Calu3 (cell line): ENCODE measurements at regions not wholly inside any gene's neighbourhood (a gene's known extent, or its start where the extent isn't known, plus 50 kb on each side); places are given as distances from the start of the nearest gene placed in this dataset.

Experiments used
- BruUV-seq: library from RNA; stranded (reverse); fragments of 400-500 nt; replicated peaks from 2 replicates; lab custom pipeline; 2021; lab: Mats Ljungman, UMichigan
- CTCF ChIA-PET: fragments of 300-600 bp; sonication (Branson Sonifier 250); formaldehyde crosslinking; loops from one replicate; lab custom pipeline; 2022; ENCODE audit warnings: antibody characterized with exemption; lab: Charles Lee
- DNase-seq: peaks from one replicate; pipeline ENCODE4 v3.0.0; 2022
- H3K27ac Mint-ChIP-seq: one replicate; pipeline ENCODE4 v1.8.0; 2022; ENCODE audit warnings: mixed read lengths; ENCODE audit not compliant: unreplicated experiment
- H3K27me3 Mint-ChIP-seq: one replicate; pipeline ENCODE4 v1.8.0; 2022; ENCODE audit warnings: mixed read lengths; ENCODE audit not compliant: unreplicated experiment
- H3K36me3 Mint-ChIP-seq: one replicate; pipeline ENCODE4 v1.8.0; 2022; ENCODE audit warnings: mild to moderate bottlenecking, moderate library complexity, mixed read lengths; ENCODE audit not compliant: insufficient read depth, unreplicated experiment
- H3K4me1 Mint-ChIP-seq: one replicate; pipeline ENCODE4 v1.8.0; 2022; ENCODE audit warnings: mild to moderate bottlenecking, low read depth, mixed read lengths; ENCODE audit not compliant: unreplicated experiment
- H3K4me3 Mint-ChIP-seq: one replicate; pipeline ENCODE4 v1.8.0; 2022; ENCODE audit warnings: mild to moderate bottlenecking, low read depth, moderate library complexity, mixed read lengths; ENCODE audit not compliant: unreplicated experiment
- H3K9me3 Mint-ChIP-seq: one replicate; pipeline ENCODE4 v1.8.0; 2022; ENCODE audit warnings: low read depth, mixed read lengths; ENCODE audit not compliant: unreplicated experiment
- intact Hi-C: fragments of 100-400 bp; cut with micrococcal nuclease; formaldehyde crosslinking; loops from one replicate; pipeline ENCODE4 v1.10.0; 2022; ENCODE audit not compliant: unreplicated experiment
- TF ChIP-seq, protein P1 (sequence below): fragments of 200-600 bp; IDR thresholded peaks from one replicate; pipeline ENCODE4 v1.8.0; 2022; ENCODE audit warnings: antibody characterized with exemption; ENCODE audit not compliant: unreplicated experiment

- no peak overlapping the region for H3K27ac Mint-ChIP-seq
- TF ChIP-seq, protein P1, sequence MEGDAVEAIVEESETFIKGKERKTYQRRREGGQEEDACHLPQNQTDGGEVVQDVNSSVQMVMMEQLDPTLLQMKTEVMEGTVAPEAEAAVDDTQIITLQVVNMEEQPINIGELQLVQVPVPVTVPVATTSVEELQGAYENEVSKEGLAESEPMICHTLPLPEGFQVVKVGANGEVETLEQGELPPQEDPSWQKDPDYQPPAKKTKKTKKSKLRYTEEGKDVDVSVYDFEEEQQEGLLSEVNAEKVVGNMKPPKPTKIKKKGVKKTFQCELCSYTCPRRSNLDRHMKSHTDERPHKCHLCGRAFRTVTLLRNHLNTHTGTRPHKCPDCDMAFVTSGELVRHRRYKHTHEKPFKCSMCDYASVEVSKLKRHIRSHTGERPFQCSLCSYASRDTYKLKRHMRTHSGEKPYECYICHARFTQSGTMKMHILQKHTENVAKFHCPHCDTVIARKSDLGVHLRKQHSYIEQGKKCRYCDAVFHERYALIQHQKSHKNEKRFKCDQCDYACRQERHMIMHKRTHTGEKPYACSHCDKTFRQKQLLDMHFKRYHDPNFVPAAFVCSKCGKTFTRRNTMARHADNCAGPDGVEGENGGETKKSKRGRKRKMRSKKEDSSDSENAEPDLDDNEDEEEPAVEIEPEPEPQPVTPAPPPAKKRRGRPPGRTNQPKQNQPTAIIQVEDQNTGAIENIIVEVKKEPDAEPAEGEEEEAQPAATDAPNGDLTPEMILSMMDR, result no peak
- H3K36me3 Mint-ChIP-seq, result no peaks in the 10 kb centered on the region
- DNase-seq, result no peak
- peaks cover 2% of the 10 kb centered on the region for H3K9me3 Mint-ChIP-seq
- intact Hi-C loops, result no loop called here
- CTCF ChIA-PET, result no interaction called here
- no TSS peak for BruUV-seq
- H3K4me1 Mint-ChIP-seq, result no peaks in the 10 kb centered on the region
- H3K27me3 Mint-ChIP-seq, result peaks cover 47% of the 10 kb centered on the region
- H3K4me3 Mint-ChIP-seq, result no peak overlapping the region
Observed at GRCh38 chr18:79598633-79599175, 80.9 kb upstream of the CTDP1 start.

GRCh38 chr18:79599441-79599931 lies 80.1 kb upstream of the CTDP1 start:
- no peak for DNase-seq
- CTCF ChIA-PET, result no interaction called here
- H3K4me1 Mint-ChIP-seq, result no peaks in the 10 kb centered on the region
- intact Hi-C loops, result no loop called here
- no peak overlapping the region for H3K27ac Mint-ChIP-seq
- peaks cover 2% of the 10 kb centered on the region for H3K9me3 Mint-ChIP-seq
- H3K36me3 Mint-ChIP-seq, result no peaks in the 10 kb centered on the region
- no peak overlapping the region for H3K4me3 Mint-ChIP-seq
- TF ChIP-seq, protein P1, result no peak
- BruUV-seq, result no TSS peak
- H3K27me3 Mint-ChIP-seq, result peaks cover 45% of the 10 kb centered on the region

GRCh38 chr18:79600141-79600540 lies 79.5 kb upstream of the CTDP1 start:
- BruUV-seq, result no TSS peak
- CTCF ChIA-PET, result no interaction called here

GRCh38 chr18:79600596-79600995 lies 79.0 kb upstream of the CTDP1 start:
- Mint-ChIP-seq H3K27me3 (peaks cover 36% of the 10 kb centered on the region), H3K4me1 (no peaks in the 10 kb centered on the region), H3K36me3 (no peaks in the 10 kb centered on the region), H3K27ac (no peak overlapping the region), H3K9me3 (peaks cover 2% of the 10 kb centered on the region), H3K4me3 (no peak overlapping the region)
- DNase-seq, result no peak
- intact Hi-C loops, result no loop called here
- CTCF ChIA-PET, result no interaction called here
- TF ChIP-seq, protein P1, result no peak
- no TSS peak for BruUV-seq

More at GRCh38 chr18:79600141-79600540, 79.5 kb upstream of the CTDP1 start:
- no peaks in the 10 kb centered on the region for H3K4me1 Mint-ChIP-seq
- no peak overlapping the region for H3K27ac Mint-ChIP-seq
- H3K9me3 Mint-ChIP-seq, result peaks cover 2% of the 10 kb centered on the region
- H3K36me3 Mint-ChIP-seq, result no peaks in the 10 kb centered on the region
- peaks cover 39% of the 10 kb centered on the region for H3K27me3 Mint-ChIP-seq
- intact Hi-C loops, result no loop called here
- no peak overlapping the region for H3K4me3 Mint-ChIP-seq
- TF ChIP-seq, protein P1, result no peak
- DNase-seq, result no peak
